ENCODE measurements at regions not wholly inside any gene's neighbourhood (a gene's known extent, or its start where the extent isn't known, plus 50 kb on each side); places are given as distances from the start of the nearest gene placed in this dataset.
A peak's percentile ranks its signal among the peaks of the same experiment; 100 is the strongest.

DNA sequence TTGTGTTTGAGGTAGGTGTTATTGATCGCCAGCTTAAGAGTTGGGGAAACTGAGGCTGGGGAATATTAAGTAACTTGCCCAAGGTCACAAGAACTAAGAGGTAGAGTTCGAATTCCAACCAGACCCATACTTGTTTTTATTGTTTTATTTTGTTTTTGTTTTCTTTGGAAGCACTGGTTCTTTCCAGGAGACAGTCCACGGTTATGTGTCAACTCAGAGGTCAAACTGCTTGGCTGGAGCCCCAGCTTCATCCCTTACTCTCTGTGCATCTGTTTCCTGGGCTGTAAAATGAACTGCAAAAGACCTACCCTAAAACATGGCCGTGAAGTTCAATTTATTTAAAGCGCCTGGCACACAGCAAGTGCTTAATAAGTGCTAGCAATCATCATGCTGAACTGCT, 74.4 kb upstream of the MAP1LC3B2 start:
- DNase-seq (peak in 2 of 3 donors; percentile 16 to 54), ATAC-seq (ENCODE audit: insufficient read depth, low FRiP score) (no peak)
- Histone ChIP-seq H3K36me3 (ENCODE audit: control insufficient read depth in 4 of 4, insufficient read depth in 4 of 4, low read length in 4 of 4) (no peaks in the 10 kb centered on the region), H3K4me3 (no peak overlapping the region), H3K4me1 (ENCODE audit: control insufficient read depth in 5 of 5, insufficient read depth in 5 of 5, low read length in 5 of 5) (peaks cover 0 to 14% (median 0%) of the 10 kb centered on the region in 5 donors), H3K27me3 (ENCODE audit: control insufficient read depth in 3 of 3, insufficient read depth in 3 of 3, low read length in 2 of 3) (peaks cover 0 to 3% (median 0%) of the 10 kb centered on the region in 3 donors), H3K9ac (ENCODE audit: insufficient read depth in 1 of 2, low read length in 2 of 2) (no peak overlapping the region), H3K9me3 (ENCODE audit: control insufficient read depth in 4 of 4, insufficient read depth in 3 of 4, low read length in 3 of 4) (peaks cover 0 to 9% (median 2%) of the 10 kb centered on the region in 4 donors), H3K27ac (ENCODE audit: low read depth in 1 of 2, low read length in 1 of 2) (no peak overlapping the region)
- TF ChIP-seq, protein P1, sequence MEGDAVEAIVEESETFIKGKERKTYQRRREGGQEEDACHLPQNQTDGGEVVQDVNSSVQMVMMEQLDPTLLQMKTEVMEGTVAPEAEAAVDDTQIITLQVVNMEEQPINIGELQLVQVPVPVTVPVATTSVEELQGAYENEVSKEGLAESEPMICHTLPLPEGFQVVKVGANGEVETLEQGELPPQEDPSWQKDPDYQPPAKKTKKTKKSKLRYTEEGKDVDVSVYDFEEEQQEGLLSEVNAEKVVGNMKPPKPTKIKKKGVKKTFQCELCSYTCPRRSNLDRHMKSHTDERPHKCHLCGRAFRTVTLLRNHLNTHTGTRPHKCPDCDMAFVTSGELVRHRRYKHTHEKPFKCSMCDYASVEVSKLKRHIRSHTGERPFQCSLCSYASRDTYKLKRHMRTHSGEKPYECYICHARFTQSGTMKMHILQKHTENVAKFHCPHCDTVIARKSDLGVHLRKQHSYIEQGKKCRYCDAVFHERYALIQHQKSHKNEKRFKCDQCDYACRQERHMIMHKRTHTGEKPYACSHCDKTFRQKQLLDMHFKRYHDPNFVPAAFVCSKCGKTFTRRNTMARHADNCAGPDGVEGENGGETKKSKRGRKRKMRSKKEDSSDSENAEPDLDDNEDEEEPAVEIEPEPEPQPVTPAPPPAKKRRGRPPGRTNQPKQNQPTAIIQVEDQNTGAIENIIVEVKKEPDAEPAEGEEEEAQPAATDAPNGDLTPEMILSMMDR (IDR thresholded peaks at IDR 0.05; ENCODE audit: control extremely low read depth, extremely low read depth), result no peak
- WGBS, 2 donors, result 70 to 77% methylated on average over 5 of the region's 5 CpGs

DNA sequence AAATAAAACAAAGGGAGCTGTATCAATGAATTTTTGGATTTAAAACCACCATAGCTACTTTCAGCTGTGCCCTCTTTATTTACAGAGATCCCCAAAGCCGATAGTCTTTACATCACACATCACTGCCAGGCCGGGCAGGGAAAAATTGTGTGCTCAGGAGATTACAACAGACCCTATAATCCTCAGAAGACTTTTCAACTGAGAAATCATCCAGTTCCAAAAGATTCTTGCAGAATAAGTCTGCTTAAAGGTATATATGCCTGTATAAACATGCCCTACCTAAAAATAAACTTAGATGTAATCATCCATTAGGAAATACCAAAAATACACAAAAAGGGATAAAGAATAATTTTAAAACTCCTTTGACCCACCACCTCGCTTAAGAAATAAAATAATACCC, 70.1 kb upstream of the MAP1LC3B2 start:
- H3K27me3 ChIP-seq (ENCODE audit: control insufficient read depth in 3 of 3, insufficient read depth in 3 of 3, low read length in 2 of 3), result no peaks in the 10 kb centered on the region
- H3K27ac ChIP-seq (ENCODE audit: low read depth in 1 of 2, low read length in 1 of 2), result no peak overlapping the region
- peaks cover 0 to 9% (median 0%) of the 10 kb centered on the region in 5 donors for H3K4me1 ChIP-seq (ENCODE audit: control insufficient read depth in 5 of 5, insufficient read depth in 5 of 5, low read length in 5 of 5)
- no peak overlapping the region for H3K4me3 ChIP-seq
- H3K9me3 ChIP-seq (ENCODE audit: control insufficient read depth in 4 of 4, insufficient read depth in 3 of 4, low read length in 3 of 4), result peaks cover 0 to 12% (median 2%) of the 10 kb centered on the region in 4 donors
- H3K9ac ChIP-seq (ENCODE audit: insufficient read depth in 1 of 2, low read length in 2 of 2), result no peak overlapping the region
- TF ChIP-seq, protein P1 (IDR thresholded peaks at IDR 0.05; ENCODE audit: control extremely low read depth, extremely low read depth), result no peak
- 73 to 88% methylated on average over 3 of the region's 3 CpGs for WGBS, 2 donors
- DNase-seq (no peak), ATAC-seq (ENCODE audit: insufficient read depth, low FRiP score) (no peak)
- H3K36me3 ChIP-seq (ENCODE audit: control insufficient read depth in 4 of 4, insufficient read depth in 4 of 4, low read length in 4 of 4), result no peaks in the 10 kb centered on the region

DNA sequence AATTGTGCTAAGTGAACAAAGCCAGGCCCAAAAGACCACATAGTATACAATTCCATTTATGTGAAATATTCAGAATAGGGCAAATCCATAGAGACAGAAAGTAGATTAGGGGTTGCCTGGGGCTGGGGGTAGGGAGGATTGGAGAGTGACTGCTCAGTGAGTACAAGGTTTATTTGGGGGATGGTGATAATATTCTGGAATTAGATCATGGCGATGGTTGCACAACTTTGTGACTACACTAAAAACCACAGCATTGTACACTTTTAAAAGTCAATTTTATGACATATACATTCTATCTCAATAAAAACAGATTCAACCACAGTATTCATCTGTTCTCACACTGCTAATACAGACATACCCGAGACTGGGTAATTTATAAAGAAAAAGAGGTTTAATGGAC, 68.7 kb upstream of the MAP1LC3B2 start:
- no peak overlapping the region for H3K27ac ChIP-seq (ENCODE audit: low read depth in 1 of 2, low read length in 1 of 2)
- no peak for ATAC-seq (ENCODE audit: insufficient read depth, low FRiP score)
- no peak overlapping the region for H3K4me3 ChIP-seq
- H3K9ac ChIP-seq (ENCODE audit: insufficient read depth in 1 of 2, low read length in 2 of 2), result no peak overlapping the region
- H3K9me3 ChIP-seq (ENCODE audit: control insufficient read depth in 4 of 4, insufficient read depth in 3 of 4, low read length in 3 of 4), result peaks cover 0 to 12% (median 2%) of the 10 kb centered on the region in 4 donors
- H3K4me1 ChIP-seq (ENCODE audit: control insufficient read depth in 5 of 5, insufficient read depth in 5 of 5, low read length in 5 of 5), result no peaks in the 10 kb centered on the region
- H3K27me3 ChIP-seq (ENCODE audit: control insufficient read depth in 3 of 3, insufficient read depth in 3 of 3, low read length in 2 of 3), result no peaks in the 10 kb centered on the region
- no peak for DNase-seq
- TF ChIP-seq, protein P1 (IDR thresholded peaks at IDR 0.05; ENCODE audit: control extremely low read depth, extremely low read depth), result no peak
- H3K36me3 ChIP-seq (ENCODE audit: control insufficient read depth in 4 of 4, insufficient read depth in 4 of 4, low read length in 4 of 4), result no peaks in the 10 kb centered on the region
- 66 to 84% methylated on average over 2 of the region's 2 CpGs for WGBS, 2 donors

DNA sequence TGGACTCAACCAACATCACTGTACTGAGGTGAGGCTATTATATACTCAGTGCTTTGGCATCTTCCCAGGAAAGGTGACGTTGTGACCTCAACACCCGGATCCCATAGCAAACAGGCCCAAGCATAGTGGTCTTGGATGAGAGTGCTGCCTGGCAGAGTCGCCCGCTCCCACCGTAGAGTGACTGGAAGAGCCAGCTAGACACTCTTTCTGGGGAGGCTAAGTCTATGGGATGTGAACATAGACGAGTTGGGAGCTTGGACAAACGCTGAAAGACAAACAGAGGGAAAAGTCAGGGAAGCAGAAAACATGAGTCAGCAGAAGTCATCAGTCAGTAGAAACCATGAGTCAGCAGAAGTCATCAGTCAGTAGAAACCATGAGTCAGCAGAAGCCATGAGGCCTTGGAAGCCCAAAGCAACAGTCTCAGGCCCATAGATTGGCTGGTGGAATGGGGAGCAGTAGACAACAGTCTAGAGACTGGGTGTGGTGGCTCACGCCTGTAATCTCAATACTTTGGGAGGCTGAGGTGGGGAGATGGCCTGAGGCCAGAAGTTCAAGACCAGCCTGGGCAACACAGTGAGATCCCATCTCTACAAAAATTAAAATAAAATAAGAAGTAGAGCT, 66.4 kb upstream of the MAP1LC3B2 start:
- no peak for DNase-seq
- Histone ChIP-seq H3K4me3 (no peak overlapping the region), H3K4me1 (ENCODE audit: control insufficient read depth in 5 of 5, insufficient read depth in 5 of 5, low read length in 5 of 5) (no peaks in the 10 kb centered on the region), H3K9ac (ENCODE audit: insufficient read depth in 1 of 2, low read length in 2 of 2) (no peak overlapping the region), H3K27me3 (ENCODE audit: control insufficient read depth in 3 of 3, insufficient read depth in 3 of 3, low read length in 2 of 3) (no peaks in the 10 kb centered on the region), H3K27ac (ENCODE audit: low read depth in 1 of 2, low read length in 1 of 2) (no peak overlapping the region), H3K9me3 (ENCODE audit: control insufficient read depth in 4 of 4, insufficient read depth in 3 of 4, low read length in 3 of 4) (peaks cover 0 to 6% (median 2%) of the 10 kb centered on the region in 4 donors), H3K36me3 (ENCODE audit: control insufficient read depth in 4 of 4, insufficient read depth in 4 of 4, low read length in 4 of 4) (no peaks in the 10 kb centered on the region)
- TF ChIP-seq, protein P1 (IDR thresholded peaks at IDR 0.05; ENCODE audit: control extremely low read depth, extremely low read depth), result no peak
- WGBS, 2 donors, result 86 to 88% methylated on average over 8 of the region's 8 CpGs
- ATAC-seq (ENCODE audit: insufficient read depth, low FRiP score), result no peak

All from lung (tissue), 11 donors.